ENCODE measurements at regions not wholly inside any gene's neighbourhood (a gene's known extent, or its start where the extent isn't known, plus 50 kb on each side); places are given as distances from the start of the nearest gene placed in this dataset.

- Histone ChIP-seq H3K4me1 (no peaks in the 10 kb centered on the region), H3K4me3 (no peak overlapping the region), H3K27ac (no peak overlapping the region), H3K9me3 (no peaks in the 10 kb centered on the region), H3K36me3 (replicated peaks in 1 of 2; ENCODE audit: insufficient read depth in 1 of 2, low read depth in 2 of 2) (no peaks in the 10 kb centered on the region), H3K27me3 (no peaks in the 10 kb centered on the region)
- intact Hi-C loops (cut with DNase I), result no loop called here
- WGBS, 2 donors, result 78 to 82% methylated on average over 3 of the region's 3 CpGs
- DNase-seq, result no peak
- no peak for ATAC-seq
- TF ChIP-seq CTCF (IDR thresholded peaks at IDR 0.05) (no peak), POLR2A (IDR thresholded peaks at IDR 0.05) (no peak)
Measured at GRCh38 chr7:131717181-131717580, 160.8 kb upstream of the PODXL start.

GRCh38 chr7:131699323-131699722 lies 142.9 kb upstream of the PODXL start:
- no peak for TF ChIP-seq CTCF (IDR thresholded peaks at IDR 0.05)
- no peak for TF ChIP-seq POLR2A (IDR thresholded peaks at IDR 0.05)
- Histone ChIP-seq H3K36me3 (replicated peaks in 1 of 2; ENCODE audit: insufficient read depth in 1 of 2, low read depth in 2 of 2) (no peaks in the 10 kb centered on the region), H3K4me1 (no peaks in the 10 kb centered on the region), H3K9me3 (no peaks in the 10 kb centered on the region), H3K27me3 (no peaks in the 10 kb centered on the region), H3K27ac (no peak overlapping the region), H3K4me3 (no peak overlapping the region)
- intact Hi-C loops (cut with DNase I), result no loop called here
- no peak for ATAC-seq
- DNase-seq, result no peak
- WGBS, 2 donors, result 70 to 81% methylated on average over 1 of the region's 1 CpG

GRCh38 chr7:131692131-131692960 lies 135.9 kb upstream of the PODXL start:
- no peak for ATAC-seq

GRCh38 chr7:131691454-131692130 lies 135.2 kb upstream of the PODXL start:
- WGBS, 2 donors, result 41 to 43% methylated on average over 12 of the region's 12 CpGs
- no peak for ATAC-seq
- Histone ChIP-seq H3K36me3 (replicated peaks in 1 of 2; ENCODE audit: insufficient read depth in 1 of 2, low read depth in 2 of 2) (no peaks in the 10 kb centered on the region), H3K27ac (no peak overlapping the region), H3K9me3 (no peaks in the 10 kb centered on the region), H3K4me1 (no peaks in the 10 kb centered on the region), H3K27me3 (peaks cover 0 to 18% of the 10 kb centered on the region in 2 donors), H3K4me3 (no peak overlapping the region)
- intact Hi-C loops (cut with DNase I), result no loop called here
- TF ChIP-seq CTCF (IDR thresholded peaks at IDR 0.05), result no peak
- TF ChIP-seq POLR2A (IDR thresholded peaks at IDR 0.05), result no peak
- no peak for DNase-seq

More at GRCh38 chr7:131692131-131692960, 135.9 kb upstream of the PODXL start:
- intact Hi-C loops (cut with DNase I), result no loop called here
- peak; percentile 25 to 60 (median 49) for DNase-seq
- no peak overlapping the region for H3K4me3 ChIP-seq
- peaks cover 0 to 18% of the 10 kb centered on the region in 2 donors for H3K27me3 ChIP-seq
- WGBS, 2 donors, result 14 to 24% methylated on average over 16 to 30 of the region's 30 CpGs
- TF ChIP-seq POLR2A (IDR thresholded peaks at IDR 0.05), result no peak
- peak; percentile 48 to 68 (median 59) for TF ChIP-seq CTCF (IDR thresholded peaks at IDR 0.05)
- no peaks in the 10 kb centered on the region for H3K4me1 ChIP-seq
- no peak overlapping the region for H3K27ac ChIP-seq
- H3K9me3 ChIP-seq, result no peaks in the 10 kb centered on the region
- H3K36me3 ChIP-seq (replicated peaks in 1 of 2; ENCODE audit: insufficient read depth in 1 of 2, low read depth in 2 of 2), result no peaks in the 10 kb centered on the region

Data from body of pancreas (tissue), 4 donors.